GM21825 (cell line): ENCODE measurements at regions not wholly inside any gene's neighbourhood (a gene's known extent, or its start where the extent isn't known, plus 50 kb on each side); places are given as distances from the start of the nearest gene placed in this dataset.

Experiments used
- ATAC-seq: cut with Tn5 transposase; IDR thresholded peaks from one replicate; pipeline ENCODE4 v1.9.1; 2021; ENCODE audit warnings: mild to moderate bottlenecking, moderate library complexity; ENCODE audit not compliant: unreplicated experiment

DNA sequence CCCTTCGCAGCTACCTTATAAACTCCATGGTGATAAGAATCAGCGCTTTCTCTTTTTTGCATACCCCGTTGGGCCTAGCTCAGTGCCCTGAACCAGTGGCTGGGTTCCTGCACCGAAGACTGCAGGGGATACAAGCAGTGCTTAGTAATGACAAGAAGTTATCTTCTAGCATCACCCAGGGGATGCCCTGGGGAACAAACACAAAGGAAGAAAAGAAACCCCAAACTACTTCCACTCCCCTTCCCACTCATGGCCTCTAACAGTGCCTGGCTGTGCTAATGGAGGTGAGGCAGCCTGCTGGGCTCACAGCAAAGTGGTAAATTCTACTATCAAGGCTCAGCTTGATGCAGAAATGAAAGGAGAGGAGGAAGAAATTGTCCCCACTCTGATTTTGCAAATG, 314.7 kb downstream of the TXNL1 start:
- ATAC-seq, result no peak

DNA sequence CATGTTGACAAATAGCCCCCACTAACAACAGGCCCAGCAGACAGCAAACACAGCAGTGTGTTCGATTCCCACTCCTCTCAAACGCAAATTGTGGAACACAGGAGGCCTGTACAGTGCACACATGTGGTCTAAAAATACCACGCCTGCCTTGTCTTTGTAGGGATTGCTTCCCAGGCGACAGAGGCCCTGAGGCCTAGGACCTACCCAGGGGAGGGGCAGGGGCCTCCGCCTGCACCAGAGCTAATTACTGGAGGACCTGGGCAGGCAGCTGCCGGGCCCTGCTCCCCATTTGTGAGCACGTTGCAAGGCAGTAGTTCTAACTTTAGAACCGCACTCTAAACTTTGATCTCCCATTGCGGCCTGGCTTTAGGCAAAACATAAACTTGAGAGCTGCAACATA, 316.0 kb downstream of the TXNL1 start:
- no peak for ATAC-seq

DNA sequence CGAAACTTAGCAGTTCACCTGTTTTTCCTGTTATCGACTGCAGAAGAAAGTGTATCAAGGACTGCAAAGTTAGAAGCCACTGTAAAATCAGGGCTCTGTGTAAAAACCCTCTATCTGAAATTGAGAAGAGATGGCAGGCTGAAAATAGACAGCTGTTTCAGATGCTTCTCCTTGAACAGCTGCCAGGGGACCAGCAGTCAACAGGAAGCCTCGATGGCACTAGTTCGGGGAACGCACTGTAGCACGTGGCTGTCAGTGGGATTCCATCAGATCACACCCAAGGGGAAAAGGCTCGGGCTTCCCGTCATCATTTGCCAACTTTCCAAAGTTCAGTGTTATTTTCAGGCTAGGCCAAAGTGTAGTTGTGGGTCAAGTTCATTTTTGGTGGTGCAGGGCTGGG, 316.9 kb downstream of the TXNL1 start:
- ATAC-seq, result no peak

DNA sequence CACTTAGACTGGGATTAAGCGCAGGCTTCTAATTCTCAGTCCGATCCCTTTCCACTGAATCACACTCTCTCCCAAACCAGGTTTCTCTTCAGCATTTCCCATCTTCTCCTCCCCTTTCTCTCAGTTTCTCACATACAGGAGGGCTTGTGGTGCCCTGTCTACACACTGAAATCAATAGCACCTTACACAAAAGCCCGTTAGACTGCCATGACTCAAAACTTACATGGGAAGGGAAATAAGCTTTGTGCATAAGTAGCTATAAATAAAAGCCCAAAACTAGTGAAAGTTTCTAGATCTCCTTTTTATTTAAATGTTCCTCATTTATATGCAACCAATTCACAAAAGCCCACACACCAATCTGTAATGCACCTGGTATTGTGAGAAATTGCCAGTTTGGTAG, 318.4 kb downstream of the TXNL1 start:
- no peak for ATAC-seq

DNA sequence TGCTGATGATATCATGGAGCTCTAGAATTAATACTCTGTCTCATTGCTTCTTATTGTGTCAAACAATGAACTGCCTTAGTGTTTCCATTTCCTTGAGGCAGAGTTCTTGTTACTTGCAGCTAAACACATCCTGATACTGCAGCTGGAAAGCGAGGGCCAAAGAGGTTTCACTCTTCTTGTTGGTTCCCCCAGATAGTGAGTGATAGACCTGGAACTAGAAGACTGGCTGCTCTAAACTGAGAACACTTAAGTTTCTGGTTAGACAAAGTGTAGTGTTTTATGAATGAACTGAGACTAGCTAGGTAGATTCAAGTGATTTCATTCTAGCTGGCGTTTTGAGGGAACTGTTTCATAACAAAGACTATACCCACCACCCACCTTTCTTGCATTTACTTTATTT, 321.7 kb downstream of the TXNL1 start:
- ATAC-seq, result no peak

DNA sequence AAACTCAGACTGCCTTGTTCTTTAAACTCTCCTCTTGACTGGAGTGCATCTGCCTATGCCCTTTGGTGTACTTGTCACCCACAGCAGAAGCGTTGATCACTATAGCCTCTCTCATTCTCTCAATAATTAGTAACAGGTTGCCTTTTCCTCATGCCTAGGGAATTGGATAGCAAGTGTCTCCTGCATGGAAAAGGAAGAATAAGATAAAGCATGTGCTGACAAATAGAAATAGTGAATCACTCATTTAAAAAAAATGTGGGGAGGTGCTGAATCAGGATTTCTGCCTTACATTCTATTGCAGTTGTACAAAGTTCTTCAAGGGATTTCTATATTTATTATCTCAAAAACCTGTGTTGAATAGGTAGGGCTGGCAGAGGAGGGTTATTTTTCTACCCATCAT, 323.0 kb downstream of the TXNL1 start:
- ATAC-seq, result no peak

DNA sequence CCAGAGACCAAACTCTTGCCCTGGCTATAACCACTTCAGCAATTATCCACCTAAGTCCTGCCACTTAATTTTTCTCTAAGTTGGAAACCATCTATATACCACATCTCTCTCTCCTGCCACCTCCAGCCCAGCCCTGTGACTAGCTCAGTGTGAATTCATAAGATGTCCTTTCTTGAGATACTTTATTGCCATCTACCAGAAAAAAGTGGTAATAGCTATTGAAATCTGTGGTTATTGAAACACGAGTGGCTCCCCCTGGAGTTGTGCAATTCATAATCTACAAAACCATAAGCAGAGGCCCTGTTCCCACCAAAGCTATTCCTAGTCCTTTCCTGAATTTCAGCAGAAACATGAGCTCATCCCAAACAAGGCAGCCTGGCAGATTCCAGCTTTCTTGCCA, 324.0 kb downstream of the TXNL1 start:
- ATAC-seq, result no peak

DNA sequence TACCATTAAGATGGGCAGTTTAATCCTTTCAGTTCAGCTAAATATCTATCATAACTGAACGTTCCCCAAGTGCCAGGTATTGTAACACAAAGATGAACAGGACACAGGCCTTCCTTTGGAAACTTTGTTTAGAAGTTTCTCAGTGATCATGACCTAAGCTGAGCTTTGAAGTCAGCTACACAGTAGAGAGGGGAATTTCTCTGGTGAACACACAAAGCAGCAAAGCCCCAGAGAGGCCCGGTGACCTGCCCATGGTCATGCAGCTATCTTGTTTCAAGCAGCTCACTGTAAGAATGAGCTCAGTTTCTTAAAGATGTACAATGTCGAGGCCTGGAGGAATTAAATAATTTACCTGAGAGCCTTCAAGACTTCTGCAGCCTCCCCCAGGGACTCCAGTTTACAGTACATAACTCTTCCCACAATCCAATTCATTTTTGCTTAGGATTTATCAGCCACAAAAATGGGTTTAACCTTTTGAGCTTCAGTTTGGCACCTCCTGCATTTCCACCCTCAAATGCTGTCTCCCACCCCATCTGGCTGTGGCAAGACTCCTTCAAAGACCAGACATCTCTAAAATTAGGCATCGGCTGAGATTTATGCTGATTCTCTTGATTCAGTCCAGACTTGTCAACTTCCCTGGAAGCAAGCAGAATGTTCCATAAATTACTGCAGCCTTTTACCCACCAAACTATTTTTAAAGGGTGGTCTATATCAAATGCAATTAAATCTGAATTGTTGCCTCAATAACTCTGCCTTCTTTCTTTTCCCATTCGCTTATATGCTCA, 325.6 kb downstream of the TXNL1 start:
- ATAC-seq, result no peak

DNA sequence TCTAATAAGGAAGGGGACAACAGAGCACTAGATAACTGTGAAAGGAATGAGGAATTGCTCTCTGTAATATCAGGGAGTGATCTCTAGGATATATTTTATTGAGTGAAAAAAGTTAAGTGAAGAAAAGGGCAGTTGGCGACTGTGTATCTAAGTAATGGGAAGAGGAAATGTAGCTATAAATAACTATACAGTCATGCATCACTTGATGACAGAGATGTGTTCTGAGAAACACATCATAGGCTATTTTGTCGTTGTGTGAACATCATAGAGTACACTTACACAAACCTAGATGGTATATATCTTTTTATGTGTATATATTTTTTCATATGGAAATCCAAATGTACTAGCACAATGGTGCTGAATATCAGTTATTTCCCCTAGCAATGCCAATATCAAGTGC, 329.3 kb downstream of the TXNL1 start:
- no peak for ATAC-seq

DNA sequence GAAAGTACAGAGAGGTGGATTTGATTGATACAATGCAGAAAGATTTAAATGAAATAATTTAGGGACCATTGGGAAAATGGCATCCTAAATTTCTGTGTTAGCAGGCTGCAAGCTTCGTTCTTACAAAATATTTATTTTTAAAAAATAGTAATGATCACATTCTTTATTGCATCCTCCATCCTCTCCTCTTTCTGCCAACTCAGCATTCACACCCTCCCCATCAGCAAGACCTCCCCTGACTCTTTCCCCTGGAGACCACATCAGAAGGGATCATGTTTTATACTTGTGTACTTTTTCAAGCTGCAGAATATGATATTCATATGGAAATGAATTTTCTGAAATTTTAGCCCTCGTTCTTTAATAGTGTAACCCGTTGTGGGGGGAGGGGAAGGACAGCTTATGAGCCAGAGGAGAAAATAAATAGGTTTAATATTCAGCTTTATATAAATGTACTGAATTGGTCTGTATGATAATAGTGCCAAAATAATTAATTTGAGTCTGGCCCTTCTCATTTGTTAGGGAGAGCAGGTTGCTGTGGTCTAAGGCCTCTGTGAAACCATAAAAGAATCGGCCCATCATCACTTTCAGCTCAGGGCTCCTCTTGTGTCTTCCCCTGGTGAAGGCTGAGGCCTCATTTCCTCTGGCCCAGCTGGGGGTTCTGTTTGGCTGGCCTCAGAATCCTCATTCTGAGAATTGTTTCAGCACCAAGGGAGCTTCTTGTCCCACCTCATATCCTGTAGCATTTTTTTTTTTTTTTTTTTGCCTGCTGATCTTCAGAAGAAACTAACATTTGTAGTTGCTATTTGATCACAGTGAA, 330.8 kb downstream of the TXNL1 start:
- no peak for ATAC-seq

DNA sequence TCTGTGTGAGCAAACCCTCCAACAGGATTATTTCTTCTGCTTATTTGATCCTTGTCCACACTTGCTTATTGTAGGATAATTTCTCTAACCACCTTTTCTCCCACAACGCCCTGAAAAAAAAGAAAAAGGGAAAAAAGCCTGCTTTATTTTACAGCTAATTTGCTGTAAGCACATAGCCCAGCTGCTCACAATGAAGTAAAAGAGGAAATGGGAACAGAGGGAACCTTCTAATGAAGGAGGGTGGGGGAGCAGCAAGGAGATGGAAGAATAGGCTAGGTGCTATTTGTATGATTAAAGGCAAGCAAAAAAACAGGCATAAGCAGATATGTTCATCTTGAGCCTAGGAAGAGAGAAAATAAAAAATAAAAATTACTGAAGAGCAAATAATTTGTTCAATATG, 331.6 kb downstream of the TXNL1 start:
- ATAC-seq, result no peak

DNA sequence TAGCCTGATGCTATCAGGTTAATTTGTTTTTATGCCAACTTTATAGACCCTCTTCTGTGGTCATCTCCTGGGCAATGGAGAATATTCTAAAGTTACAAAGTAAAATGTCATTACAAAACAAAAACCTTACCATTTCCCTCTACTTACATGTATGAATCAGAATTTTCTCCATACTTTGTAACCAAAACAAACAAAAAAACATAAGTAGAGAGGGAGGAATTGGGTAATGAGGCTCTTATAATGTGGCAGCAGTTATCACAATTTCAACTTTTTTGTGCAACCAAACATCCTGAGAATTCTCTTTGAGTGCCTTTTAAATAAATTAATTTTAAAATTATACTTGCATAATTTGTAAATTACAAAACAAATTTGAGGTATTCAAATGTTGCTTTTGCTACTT, 332.8 kb downstream of the TXNL1 start:
- no peak for ATAC-seq

DNA sequence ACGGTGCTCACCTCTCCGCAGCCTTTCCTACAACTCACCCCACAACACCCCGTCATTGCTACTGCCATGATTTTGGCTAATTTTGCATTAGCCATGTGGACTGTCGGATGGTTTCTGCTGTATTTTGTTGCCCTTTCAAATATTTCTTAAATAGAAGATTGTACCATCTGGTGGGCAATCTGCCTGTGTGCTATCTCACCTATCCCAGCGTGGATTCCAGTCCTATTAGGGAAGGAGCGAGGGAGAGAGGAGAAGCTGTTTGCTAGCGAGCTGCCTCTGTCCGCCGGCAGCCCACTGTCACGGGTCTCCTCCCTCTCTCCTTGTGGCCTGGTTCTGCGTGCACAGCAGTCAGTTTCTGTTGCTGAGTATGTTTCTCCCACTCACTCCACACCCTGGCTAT, 336.2 kb downstream of the TXNL1 start:
- ATAC-seq, result no peak

DNA sequence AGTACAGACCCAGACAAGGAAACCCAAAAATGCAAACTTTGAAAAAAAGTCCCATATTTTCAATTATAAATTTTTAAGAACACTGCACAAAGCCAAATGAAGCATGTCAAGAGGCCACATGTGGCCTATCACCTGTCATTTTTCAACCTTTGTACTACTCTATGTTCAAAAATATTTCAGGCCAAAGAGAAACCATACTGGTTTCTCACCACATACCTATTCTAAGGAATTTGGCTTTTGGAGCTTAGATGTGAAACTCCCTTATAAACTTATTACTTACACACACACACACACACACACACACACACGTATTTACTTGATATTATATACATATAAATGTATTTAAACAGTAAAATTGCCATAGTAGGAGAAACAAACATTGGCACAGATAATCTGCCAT, 338.7 kb downstream of the TXNL1 start:
- ATAC-seq, result no peak

DNA sequence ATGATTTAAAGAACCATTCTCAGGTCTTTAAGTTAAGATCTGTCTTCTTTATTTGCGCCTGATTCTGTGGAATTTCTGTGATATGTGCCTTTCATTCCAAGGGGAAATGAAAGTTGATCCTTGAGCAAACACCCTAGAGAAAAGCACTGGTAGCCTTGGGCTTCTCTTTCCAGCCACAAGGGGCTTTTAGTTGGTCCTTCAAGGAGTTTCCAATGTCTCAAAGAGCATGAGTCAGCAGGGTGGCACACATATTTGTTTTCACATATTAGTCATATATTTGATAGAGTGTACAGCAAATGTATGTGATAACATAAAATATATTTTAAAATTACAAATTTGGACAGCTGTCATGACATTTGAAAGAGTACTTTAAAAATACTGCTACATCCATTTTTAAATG, 339.5 kb downstream of the TXNL1 start:
- no peak for ATAC-seq

DNA sequence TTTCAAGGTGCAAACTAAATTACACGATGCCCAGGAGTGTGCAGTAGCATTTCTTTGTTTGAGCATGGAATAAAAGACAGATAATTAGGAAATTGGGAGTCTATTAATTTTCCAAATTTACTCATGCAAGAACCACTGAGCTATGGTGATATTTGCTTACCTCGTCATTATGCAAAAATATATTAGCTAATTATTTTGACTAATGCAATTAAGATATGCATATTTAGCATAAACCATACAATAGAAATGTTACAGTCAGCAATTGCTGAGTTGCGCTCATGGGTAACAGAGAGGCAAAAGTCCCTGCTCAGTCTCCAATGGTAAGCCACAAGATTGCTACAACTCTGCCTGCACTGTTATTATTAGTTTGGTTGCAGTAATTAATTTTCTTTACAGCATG, 342.0 kb downstream of the TXNL1 start:
- no peak for ATAC-seq

DNA sequence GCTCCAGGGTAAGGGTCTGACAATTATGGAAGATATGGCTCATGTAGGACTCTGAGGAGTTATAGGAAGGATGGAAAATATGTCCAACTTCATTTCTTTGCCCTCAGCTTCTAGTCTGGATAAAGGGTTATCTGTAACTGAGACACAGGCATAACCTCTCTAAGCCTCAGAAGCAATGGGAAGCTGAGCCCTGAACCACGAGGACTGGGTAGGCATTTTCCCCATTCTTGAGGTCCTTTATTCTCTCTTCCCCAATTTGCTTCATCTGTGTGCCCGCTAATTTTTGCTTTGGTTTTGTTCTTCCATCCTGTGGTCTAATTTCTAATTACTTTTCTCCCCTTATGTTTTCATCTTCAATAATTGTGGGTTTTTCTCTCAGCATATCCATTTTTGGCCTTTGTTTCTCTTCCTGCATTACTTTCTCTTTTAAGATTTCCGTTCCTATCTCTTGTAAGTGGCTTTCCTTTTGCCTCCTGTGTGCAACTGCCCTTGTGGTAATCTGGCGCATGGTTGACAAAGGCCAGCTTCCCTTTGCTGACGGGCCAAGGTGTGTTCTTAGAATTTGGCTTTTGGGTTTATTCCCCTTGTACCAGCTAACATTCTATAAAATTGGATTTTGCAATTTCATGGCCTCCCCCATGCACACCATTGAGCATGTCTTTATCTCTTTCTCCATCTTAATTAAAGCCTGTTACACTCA, 343.8 kb downstream of the TXNL1 start:
- no peak for ATAC-seq

DNA sequence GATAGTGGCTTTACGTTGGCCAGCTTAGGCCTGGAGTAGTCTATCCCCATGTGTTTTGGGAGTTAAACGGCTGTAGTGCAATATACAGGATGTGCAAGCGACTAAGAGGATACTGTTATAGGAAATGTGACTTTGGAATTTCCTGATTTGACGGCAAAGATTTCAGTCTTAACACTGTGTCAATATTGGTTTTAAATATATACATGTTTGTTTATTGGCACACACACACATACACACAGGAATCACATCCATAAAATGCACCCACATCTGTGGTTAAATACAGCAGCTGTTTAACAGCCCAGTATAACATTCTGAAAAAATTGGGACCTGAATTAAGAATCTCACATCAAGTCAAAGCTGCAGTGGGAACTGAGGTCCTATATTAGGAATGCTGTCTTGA, 347.1 kb downstream of the TXNL1 start:
- ATAC-seq, result no peak

DNA sequence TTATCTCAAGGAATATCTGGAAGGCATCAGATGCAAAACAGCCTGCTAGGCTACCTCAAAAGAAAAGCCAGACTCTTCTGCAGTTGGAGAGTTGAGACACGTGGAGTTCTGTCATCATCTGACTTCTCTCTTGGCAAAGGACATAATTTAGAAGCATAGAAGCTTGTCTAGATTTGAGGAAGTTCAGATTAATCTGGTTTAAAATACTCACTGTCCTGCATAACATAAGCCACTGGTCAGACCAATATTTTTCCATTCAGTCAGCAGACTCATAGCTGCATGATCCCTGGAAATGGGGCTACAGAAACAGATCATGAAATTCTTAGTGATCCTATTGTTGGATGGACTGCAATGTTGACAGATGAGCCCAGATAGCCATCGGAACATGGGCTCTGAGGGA, 349.0 kb downstream of the TXNL1 start:
- ATAC-seq, result no peak

DNA sequence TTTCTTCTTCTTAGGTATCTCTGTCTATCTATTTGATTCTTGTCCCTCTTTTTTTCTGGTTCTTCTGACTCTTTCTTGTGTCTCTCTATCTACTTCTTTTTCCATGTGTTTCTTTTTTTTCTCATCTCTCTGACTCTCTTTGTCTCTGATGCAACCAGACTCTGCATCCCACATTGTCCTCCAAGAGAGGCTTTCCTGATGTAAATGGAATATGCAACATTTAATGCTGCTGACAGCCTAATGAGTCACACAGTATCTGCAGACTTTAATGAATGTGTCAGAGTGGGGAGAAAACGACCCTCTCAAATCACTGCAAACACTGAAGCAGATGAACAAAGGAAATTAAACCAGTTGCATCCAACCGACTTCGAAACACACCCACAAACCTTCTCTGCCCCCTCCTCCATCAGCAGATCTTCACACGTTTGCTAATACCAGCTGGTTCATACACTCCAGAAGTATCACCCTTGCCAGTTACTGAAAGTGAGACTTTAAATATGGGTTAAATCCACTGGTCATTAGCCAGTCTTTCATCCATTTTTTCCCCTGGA, 351.5 kb downstream of the TXNL1 start:
- no peak for ATAC-seq

DNA sequence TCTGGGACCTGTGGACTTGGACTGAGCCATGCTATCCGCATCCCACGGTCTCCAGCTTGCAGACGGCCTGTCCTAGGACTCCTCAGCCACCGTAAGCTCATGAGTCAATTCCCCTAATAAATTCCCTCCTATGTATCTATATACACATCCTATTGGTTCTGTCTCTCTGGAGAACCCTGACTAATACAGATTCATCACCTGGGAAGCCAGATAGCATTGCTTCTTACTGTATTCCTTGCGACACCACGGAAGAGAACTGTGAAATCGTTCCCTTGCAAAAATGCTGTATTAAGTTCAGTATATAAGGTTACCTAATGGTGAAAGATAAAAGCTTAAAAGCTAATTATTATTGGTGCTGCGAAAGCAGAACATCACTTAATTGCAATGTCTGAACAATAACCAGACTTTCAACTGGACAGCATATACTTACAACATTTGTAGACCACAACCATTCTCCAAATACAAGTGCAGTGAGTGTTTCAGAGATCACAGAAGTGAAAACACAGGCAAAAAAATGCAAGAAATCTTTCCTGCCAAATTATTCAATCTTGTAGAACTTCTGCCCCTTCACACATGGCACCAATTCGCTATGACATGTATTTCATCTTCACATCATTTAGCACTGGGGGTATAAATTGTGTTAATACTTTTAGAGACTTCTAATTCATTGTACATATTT, 352.9 kb downstream of the TXNL1 start:
- no peak for ATAC-seq
